Osteocyte (in vitro differentiated cells): ENCODE measurements at regions not wholly inside any gene's neighbourhood (a gene's known extent, or its start where the extent isn't known, plus 50 kb on each side); places are given as distances from the start of the nearest gene placed in this dataset.

Experiments used
- DNase-seq: peaks from one replicate; pipeline ENCODE4 v3.0.0; 2021; ENCODE audit warnings: mixed read lengths; ENCODE audit not compliant: unreplicated experiment; ENCODE audit errors: extremely low spot score
- H3K27ac Mint-ChIP-seq: one replicate; pipeline ENCODE4 v1.8.0; 2021; ENCODE audit warnings: mild to moderate bottlenecking, mixed read lengths; ENCODE audit not compliant: unreplicated experiment
- H3K27me3 Mint-ChIP-seq: one replicate; pipeline ENCODE4 v1.8.0; 2021; ENCODE audit warnings: mixed read lengths; ENCODE audit not compliant: unreplicated experiment
- H3K36me3 Mint-ChIP-seq: one replicate; pipeline ENCODE4 v1.8.0; 2021; ENCODE audit warnings: mixed read lengths; ENCODE audit not compliant: unreplicated experiment
- H3K4me1 Mint-ChIP-seq: one replicate; pipeline ENCODE4 v1.8.0; 2021; ENCODE audit warnings: mixed read lengths; ENCODE audit not compliant: unreplicated experiment
- H3K4me3 Mint-ChIP-seq: one replicate; pipeline ENCODE4 v1.8.0; 2021; ENCODE audit warnings: mild to moderate bottlenecking, moderate library complexity, mixed read lengths; ENCODE audit not compliant: unreplicated experiment
- H3K9me3 Mint-ChIP-seq: one replicate; pipeline ENCODE4 v1.8.0; 2021; ENCODE audit warnings: mixed read lengths; ENCODE audit not compliant: unreplicated experiment
- TF ChIP-seq, protein P1 (sequence below): fragments of 200-600 bp; sonication (generic); IDR thresholded peaks from 2 replicates; pipeline ENCODE4 v1.5.0; 2021; ENCODE audit warnings: antibody characterized with exemption, mild to moderate bottlenecking, moderate library complexity

GRCh38 chr6:115120391-115120790, 777.6 kb upstream of the HS3ST5 start:
- H3K27me3 Mint-ChIP-seq: no peaks in the 10 kb centered on the region
- H3K9me3 Mint-ChIP-seq: peaks cover 4% of the 10 kb centered on the region
- peaks cover 6% of the 10 kb centered on the region for H3K4me1 Mint-ChIP-seq
- H3K27ac Mint-ChIP-seq: no peak overlapping the region
- no peaks in the 10 kb centered on the region for H3K36me3 Mint-ChIP-seq
- H3K4me3 Mint-ChIP-seq: no peak overlapping the region
- TF ChIP-seq, protein P1, sequence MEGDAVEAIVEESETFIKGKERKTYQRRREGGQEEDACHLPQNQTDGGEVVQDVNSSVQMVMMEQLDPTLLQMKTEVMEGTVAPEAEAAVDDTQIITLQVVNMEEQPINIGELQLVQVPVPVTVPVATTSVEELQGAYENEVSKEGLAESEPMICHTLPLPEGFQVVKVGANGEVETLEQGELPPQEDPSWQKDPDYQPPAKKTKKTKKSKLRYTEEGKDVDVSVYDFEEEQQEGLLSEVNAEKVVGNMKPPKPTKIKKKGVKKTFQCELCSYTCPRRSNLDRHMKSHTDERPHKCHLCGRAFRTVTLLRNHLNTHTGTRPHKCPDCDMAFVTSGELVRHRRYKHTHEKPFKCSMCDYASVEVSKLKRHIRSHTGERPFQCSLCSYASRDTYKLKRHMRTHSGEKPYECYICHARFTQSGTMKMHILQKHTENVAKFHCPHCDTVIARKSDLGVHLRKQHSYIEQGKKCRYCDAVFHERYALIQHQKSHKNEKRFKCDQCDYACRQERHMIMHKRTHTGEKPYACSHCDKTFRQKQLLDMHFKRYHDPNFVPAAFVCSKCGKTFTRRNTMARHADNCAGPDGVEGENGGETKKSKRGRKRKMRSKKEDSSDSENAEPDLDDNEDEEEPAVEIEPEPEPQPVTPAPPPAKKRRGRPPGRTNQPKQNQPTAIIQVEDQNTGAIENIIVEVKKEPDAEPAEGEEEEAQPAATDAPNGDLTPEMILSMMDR: no peak
- no peak for DNase-seq

DNA sequence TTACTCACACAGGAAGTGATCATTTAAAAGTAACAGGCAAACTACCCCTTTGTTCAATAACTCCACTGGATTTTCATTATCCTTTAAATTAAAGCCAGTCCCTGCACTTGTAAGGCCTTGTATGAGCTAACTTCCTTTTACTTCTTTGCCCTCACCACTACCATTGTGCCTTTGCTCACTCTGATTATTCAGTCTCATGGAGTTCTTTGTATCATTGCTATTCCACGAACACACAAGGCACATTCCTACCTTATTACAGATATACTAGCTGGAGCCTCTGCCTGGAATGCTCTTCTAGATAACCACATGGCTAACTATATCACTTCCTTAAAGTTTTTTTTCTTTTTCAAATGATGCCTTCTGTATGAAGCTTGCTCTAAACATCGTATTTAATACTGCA, 748.6 kb upstream of the HS3ST5 start:
- no peak overlapping the region for H3K27ac Mint-ChIP-seq
- no peaks in the 10 kb centered on the region for H3K4me1 Mint-ChIP-seq
- H3K4me3 Mint-ChIP-seq: no peak overlapping the region
- TF ChIP-seq, protein P1: no peak
- H3K36me3 Mint-ChIP-seq: no peaks in the 10 kb centered on the region
- no peaks in the 10 kb centered on the region for H3K27me3 Mint-ChIP-seq
- no peak for DNase-seq
- H3K9me3 Mint-ChIP-seq: no peaks in the 10 kb centered on the region

DNA sequence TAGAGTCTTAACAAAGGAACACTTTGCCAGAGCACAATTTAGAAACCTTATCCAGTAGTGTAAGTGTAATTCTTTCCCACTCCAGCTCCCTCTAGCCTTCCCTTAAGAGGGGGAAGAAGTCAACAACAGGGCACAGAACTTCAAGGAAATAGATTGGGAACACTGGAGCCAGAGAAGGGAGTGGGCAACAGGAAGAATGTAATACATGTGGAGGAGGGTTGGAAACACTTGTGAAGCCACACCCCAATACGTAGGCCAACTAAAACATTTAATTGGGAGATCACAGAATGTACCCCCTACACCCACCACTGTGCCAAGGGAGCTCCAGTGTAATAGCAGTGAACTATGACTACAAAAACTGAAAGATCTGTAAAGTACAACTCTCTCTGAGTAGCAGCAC, 735.7 kb upstream of the HS3ST5 start:
- TF ChIP-seq, protein P1: no peak
- H3K27me3 Mint-ChIP-seq: no peaks in the 10 kb centered on the region
- no peak overlapping the region for H3K27ac Mint-ChIP-seq
- no peak overlapping the region for H3K4me3 Mint-ChIP-seq
- no peak for DNase-seq
- H3K36me3 Mint-ChIP-seq: no peaks in the 10 kb centered on the region
- no peaks in the 10 kb centered on the region for H3K4me1 Mint-ChIP-seq
- no peaks in the 10 kb centered on the region for H3K9me3 Mint-ChIP-seq

- Mint-ChIP-seq H3K36me3 (no peaks in the 10 kb centered on the region), H3K27ac (no peak overlapping the region), H3K9me3 (no peaks in the 10 kb centered on the region), H3K4me1 (no peaks in the 10 kb centered on the region), H3K27me3 (no peaks in the 10 kb centered on the region), H3K4me3 (no peak overlapping the region)
- DNase-seq: no peak
- TF ChIP-seq, protein P1: no peak
These were observed 729.1 kb upstream of the HS3ST5 start for GRCh38 chr6:115071962-115072361.

GRCh38 chr6:115067690-115068447, 725.0 kb upstream of the HS3ST5 start:
- TF ChIP-seq, protein P1: no peak
- Mint-ChIP-seq H3K4me1 (no peaks in the 10 kb centered on the region), H3K9me3 (no peaks in the 10 kb centered on the region), H3K4me3 (no peak overlapping the region), H3K27me3 (no peaks in the 10 kb centered on the region), H3K27ac (no peak overlapping the region), H3K36me3 (no peaks in the 10 kb centered on the region)
- DNase-seq: no peak
